Vagina (tissue), 2 donors: ENCODE measurements at regions not wholly inside any gene's neighbourhood (a gene's known extent, or its start where the extent isn't known, plus 50 kb on each side); places are given as distances from the start of the nearest gene placed in this dataset.

ENCODE experiments used
- POLR2A ChIP-seq, 2 donors: fragments of 450-650 bp; IDR thresholded peaks; one replicate each; pipeline ENCODE4 v1.6.1; 2017; ENCODE audit warnings: antibody characterized with exemption in 2 of 2, mild to moderate bottlenecking in 2 of 2, moderate library complexity in 2 of 2
- POLR2AphosphoS5 ChIP-seq, 2 donors: sonication (generic); formaldehyde crosslinking; IDR thresholded peaks; one replicate each; pipeline ENCODE4 v1.9.0; 2017; ENCODE audit warnings: antibody characterized with exemption in 2 of 2, mild to moderate bottlenecking in 2 of 2, low read depth in 1 of 2; ENCODE audit not compliant: insufficient read depth in 1 of 2
- TF ChIP-seq, protein P1 (sequence below), 3 experiments: fragments of 450-650 bp in 2 of 3; fragments of 200-600 bp in 1 of 3; sonication (generic) in 1 of 3; IDR thresholded peaks; one replicate each; pipeline ENCODE4 v1.5.1; 2017 to 2019; ENCODE audit warnings: antibody characterized with exemption in 3 of 3, mild to moderate bottlenecking in 2 of 3, moderate library complexity in 2 of 3

DNA sequence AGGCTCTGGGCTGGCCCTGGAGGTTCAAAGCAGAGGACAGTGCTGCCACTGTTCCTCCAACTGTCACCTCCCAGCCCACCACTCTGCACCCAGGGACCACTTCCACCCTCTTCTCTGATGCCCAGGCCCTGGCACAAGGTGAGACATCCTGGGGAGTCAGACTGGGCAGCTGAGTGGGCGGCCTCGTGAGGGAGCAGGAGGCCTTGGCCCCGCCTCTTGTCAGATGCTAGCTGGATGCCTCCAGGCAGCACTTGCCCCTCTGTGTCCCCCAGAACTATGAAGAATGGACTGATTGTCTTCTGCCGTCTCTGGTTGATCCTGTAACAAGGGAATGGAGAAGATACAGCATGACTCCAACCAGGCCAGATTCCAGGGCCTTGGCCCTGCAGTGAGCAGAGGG, 191.0 kb upstream of the LINGO1 start:
- TF ChIP-seq POLR2A (IDR thresholded peaks at IDR 0.05) (no peak), POLR2AphosphoS5 (IDR thresholded peaks at IDR 0.05; ENCODE audit: insufficient read depth in 1 of 2, low read depth in 1 of 2) (no peak)
- TF ChIP-seq, protein P1, sequence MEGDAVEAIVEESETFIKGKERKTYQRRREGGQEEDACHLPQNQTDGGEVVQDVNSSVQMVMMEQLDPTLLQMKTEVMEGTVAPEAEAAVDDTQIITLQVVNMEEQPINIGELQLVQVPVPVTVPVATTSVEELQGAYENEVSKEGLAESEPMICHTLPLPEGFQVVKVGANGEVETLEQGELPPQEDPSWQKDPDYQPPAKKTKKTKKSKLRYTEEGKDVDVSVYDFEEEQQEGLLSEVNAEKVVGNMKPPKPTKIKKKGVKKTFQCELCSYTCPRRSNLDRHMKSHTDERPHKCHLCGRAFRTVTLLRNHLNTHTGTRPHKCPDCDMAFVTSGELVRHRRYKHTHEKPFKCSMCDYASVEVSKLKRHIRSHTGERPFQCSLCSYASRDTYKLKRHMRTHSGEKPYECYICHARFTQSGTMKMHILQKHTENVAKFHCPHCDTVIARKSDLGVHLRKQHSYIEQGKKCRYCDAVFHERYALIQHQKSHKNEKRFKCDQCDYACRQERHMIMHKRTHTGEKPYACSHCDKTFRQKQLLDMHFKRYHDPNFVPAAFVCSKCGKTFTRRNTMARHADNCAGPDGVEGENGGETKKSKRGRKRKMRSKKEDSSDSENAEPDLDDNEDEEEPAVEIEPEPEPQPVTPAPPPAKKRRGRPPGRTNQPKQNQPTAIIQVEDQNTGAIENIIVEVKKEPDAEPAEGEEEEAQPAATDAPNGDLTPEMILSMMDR (IDR thresholded peaks at IDR 0.05): no peak
